ENCODE measurements at regions not wholly inside any gene's neighbourhood (a gene's known extent, or its start where the extent isn't known, plus 50 kb on each side); places are given as distances from the start of the nearest gene placed in this dataset.

DNA sequence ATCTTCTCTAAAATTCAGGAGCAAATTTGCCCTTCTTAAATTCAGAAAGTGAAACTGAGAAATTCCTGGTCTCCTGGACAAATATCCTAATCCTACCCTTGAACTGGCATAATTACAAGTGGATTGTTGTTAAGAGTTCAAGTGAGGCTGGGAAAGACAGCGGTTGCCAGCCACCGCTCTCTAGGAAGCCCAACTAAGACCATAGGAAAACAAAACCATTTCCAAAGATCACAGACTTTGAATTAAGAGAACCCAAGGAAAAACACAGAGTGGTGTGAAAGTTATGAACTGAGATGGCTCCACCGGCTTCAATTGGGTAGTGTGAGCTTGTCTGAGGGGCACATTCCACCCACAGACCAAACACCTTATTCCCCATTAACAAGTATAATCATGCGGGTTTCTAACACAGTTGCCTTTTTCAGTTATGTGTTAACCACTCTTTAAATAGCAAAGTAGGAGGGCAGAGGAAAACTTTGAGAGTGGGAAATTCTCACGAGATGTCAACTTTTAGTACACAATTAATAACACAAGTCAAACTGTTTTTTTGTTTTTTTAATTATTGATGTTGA lies 1628.8 kb upstream of the SEL1L start:
- 66 to 72% methylated on average over 5 of the region's 5 CpGs for WGBS, 2 donors
- TF ChIP-seq POLR2A (IDR thresholded peaks at IDR 0.05) = no peak
- TF ChIP-seq, protein P1, sequence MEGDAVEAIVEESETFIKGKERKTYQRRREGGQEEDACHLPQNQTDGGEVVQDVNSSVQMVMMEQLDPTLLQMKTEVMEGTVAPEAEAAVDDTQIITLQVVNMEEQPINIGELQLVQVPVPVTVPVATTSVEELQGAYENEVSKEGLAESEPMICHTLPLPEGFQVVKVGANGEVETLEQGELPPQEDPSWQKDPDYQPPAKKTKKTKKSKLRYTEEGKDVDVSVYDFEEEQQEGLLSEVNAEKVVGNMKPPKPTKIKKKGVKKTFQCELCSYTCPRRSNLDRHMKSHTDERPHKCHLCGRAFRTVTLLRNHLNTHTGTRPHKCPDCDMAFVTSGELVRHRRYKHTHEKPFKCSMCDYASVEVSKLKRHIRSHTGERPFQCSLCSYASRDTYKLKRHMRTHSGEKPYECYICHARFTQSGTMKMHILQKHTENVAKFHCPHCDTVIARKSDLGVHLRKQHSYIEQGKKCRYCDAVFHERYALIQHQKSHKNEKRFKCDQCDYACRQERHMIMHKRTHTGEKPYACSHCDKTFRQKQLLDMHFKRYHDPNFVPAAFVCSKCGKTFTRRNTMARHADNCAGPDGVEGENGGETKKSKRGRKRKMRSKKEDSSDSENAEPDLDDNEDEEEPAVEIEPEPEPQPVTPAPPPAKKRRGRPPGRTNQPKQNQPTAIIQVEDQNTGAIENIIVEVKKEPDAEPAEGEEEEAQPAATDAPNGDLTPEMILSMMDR (IDR thresholded peaks at IDR 0.05) = no peak
- DNase-seq (ENCODE audit: low spot score in 2 of 2) = no peak
- no peak overlapping the region for H3K4me3 ChIP-seq (ENCODE audit: low read depth, poor library complexity, severe bottlenecking)
- intact Hi-C loops (cut with DNase I; ENCODE audit: low total_unique reads) = no loop called here

DNA sequence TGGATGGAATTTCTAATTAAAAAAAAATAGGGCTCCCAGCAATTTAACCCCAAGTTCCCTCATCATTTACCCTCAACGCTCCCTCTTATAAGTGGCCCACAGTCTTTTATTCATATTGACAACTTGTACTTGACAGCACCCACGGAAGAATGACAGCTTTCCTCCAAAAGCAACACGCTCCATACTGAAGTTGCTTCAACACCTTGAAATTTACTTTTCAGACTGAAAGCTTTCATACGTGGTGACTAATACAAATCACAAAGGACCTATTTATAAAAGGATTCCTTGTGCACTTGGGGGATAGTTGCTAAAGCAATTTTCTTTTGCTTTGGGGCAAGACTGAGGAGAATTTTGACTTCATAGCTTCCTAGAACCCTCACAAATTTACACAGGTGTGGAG lies 1629.4 kb upstream of the SEL1L start:
- no peak for TF ChIP-seq POLR2A (IDR thresholded peaks at IDR 0.05)
- TF ChIP-seq, protein P1 (IDR thresholded peaks at IDR 0.05) = no peak
- DNase-seq (ENCODE audit: low spot score in 2 of 2) = no peak
- intact Hi-C loops (cut with DNase I; ENCODE audit: low total_unique reads) = no loop called here
- H3K4me3 ChIP-seq (ENCODE audit: low read depth, poor library complexity, severe bottlenecking) = no peak overlapping the region
- 56 to 63% methylated on average over 4 of the region's 4 CpGs for WGBS, 2 donors

DNA sequence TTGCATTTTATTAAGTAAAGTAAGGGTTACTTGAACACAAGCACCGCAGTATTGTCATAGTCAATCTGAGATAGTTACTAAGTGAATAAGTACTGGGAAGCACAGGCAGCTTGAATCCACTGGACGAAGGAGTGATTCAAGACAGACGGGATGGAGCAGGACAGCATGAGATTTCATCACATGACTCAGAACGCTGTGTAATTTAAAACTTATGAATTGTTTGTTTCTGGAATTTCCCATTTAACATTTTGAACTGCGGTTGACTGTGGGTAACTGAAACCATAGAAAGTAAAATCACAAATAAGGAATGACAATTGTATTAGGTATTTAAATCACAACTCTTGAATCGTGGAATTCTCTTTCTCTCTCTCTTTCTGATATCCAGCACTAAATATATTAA lies 1630.4 kb upstream of the SEL1L start:
- H3K4me3 ChIP-seq (ENCODE audit: low read depth, poor library complexity, severe bottlenecking) = no peak overlapping the region
- 45 to 62% methylated on average over 6 of the region's 6 CpGs for WGBS, 2 donors
- TF ChIP-seq, protein P1 (IDR thresholded peaks at IDR 0.05) = no peak
- no peak for TF ChIP-seq POLR2A (IDR thresholded peaks at IDR 0.05)
- peak in 1 of 2 donors; percentile 15 for DNase-seq (ENCODE audit: low spot score in 2 of 2)
- intact Hi-C loops (cut with DNase I; ENCODE audit: low total_unique reads) = no loop called here

DNA sequence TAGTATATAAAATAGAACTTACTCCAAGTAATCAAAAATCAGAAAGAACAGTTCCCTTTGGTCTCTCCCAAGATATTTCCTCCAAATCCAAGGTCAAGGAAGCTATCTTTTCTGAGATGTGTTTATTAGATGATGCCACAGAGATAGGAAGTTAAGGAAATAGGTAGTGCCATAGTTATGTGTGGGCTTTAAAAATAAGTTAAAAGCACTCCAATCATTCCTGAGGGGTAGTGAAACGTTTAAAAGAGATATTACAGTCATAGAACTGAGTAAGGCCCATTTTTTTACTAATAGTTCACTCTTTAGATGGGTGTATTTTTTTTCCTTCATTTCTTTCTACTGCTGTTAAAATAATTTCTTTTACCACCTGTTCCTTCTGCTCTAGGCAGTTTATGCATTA lies 1630.9 kb upstream of the SEL1L start:
- intact Hi-C loops (cut with DNase I; ENCODE audit: low total_unique reads) = no loop called here
- 12 to 37% methylated on average over 1 of the region's 1 CpG for WGBS, 2 donors
- DNase-seq (ENCODE audit: low spot score in 2 of 2) = no peak
- H3K4me3 ChIP-seq (ENCODE audit: low read depth, poor library complexity, severe bottlenecking) = no peak overlapping the region
- TF ChIP-seq POLR2A (IDR thresholded peaks at IDR 0.05) = no peak
- TF ChIP-seq, protein P1 (IDR thresholded peaks at IDR 0.05) = no peak

DNA sequence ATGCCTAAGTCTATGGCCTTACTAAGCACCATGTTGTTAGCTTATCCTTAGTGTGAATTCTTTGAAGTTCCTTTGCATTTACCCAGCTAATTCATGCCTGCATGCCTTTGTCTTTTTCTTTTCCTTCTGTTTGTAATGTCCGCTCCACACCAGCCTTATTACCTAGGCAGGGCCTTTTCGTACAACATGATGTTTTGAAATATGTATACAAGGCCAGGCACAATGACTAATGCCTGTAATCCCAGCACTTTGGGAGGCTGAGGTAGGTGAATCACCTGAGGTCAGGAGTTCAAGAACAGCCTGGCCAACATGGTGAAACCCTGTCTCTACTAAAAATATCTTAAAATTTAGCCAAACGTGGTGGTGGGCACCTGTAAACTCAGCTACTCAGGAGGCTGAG lies 1636.5 kb upstream of the SEL1L start:
- intact Hi-C loops (cut with DNase I; ENCODE audit: low total_unique reads) = no loop called here
- no peak overlapping the region for H3K4me3 ChIP-seq (ENCODE audit: low read depth, poor library complexity, severe bottlenecking)
- DNase-seq (ENCODE audit: low spot score in 2 of 2) = no peak
- TF ChIP-seq, protein P1 (IDR thresholded peaks at IDR 0.05) = no peak
- no peak for TF ChIP-seq POLR2A (IDR thresholded peaks at IDR 0.05)
- WGBS, 2 donors = 69 to 82% methylated on average over 3 of the region's 3 CpGs

DNA sequence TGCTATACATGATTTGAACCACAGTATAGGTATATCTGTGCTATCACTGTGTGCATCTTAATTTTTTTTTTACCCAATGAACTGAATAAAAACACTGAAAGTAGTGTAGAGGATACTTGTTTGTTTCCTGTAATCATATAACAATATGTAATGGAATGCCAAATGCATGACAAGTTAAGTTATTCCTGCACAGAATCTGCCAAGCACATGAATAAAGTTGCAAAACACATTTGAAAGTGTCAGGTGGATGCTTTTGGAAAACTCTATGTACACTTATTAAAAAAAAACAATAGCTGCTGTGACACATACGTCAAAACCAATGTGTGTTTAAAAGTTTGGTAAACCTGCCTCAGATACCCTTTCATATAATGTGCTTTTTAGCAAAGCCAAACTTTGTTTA lies 1638.1 kb upstream of the SEL1L start:
- TF ChIP-seq POLR2A (IDR thresholded peaks at IDR 0.05) = no peak
- TF ChIP-seq, protein P1 (IDR thresholded peaks at IDR 0.05) = no peak

More for the DNA sequence above, 1638.1 kb upstream of the SEL1L start:
- intact Hi-C loops (cut with DNase I; ENCODE audit: low total_unique reads) = no loop called here
- no peak for DNase-seq (ENCODE audit: low spot score in 2 of 2)
- no peak overlapping the region for H3K4me3 ChIP-seq (ENCODE audit: low read depth, poor library complexity, severe bottlenecking)
- 71 to 76% methylated on average over 1 of the region's 1 CpG for WGBS, 2 donors
